ENCODE measurements at regions not wholly inside any gene's neighbourhood (a gene's known extent, or its start where the extent isn't known, plus 50 kb on each side); places are given as distances from the start of the nearest gene placed in this dataset.

- no peak for DNase-seq (ENCODE audit: low read depth in 6 of 9, low spot score in 9 of 9)
- Histone ChIP-seq H3K27ac (ENCODE audit: low read depth in 1 of 2, low read length in 1 of 2) (peak overlapping the region in 1 of 2 donors; percentile 47), H3K27me3 (ENCODE audit: control insufficient read depth in 2 of 2, insufficient read depth in 1 of 2, low read length in 1 of 2) (peaks cover 0 to 3% of the 10 kb centered on the region in 2 donors), H3K4me3 (ENCODE audit: low read length in 2 of 2) (no peak overlapping the region), H3K4me1 (ENCODE audit: control insufficient read depth in 2 of 2, insufficient read depth in 2 of 2, low read length in 2 of 2) (no peaks in the 10 kb centered on the region), H3K9me3 (ENCODE audit: control insufficient read depth in 2 of 2, insufficient read depth in 1 of 2, low read length in 1 of 2) (no peaks in the 10 kb centered on the region), H3K36me3 (ENCODE audit: control insufficient read depth in 2 of 2, insufficient read depth in 2 of 2, low read length in 1 of 2) (peaks cover 0 to 18% of the 10 kb centered on the region in 2 donors)
- 96% methylated on average over 35 of the region's 35 CpGs for WGBS
Measured at GRCh38 chr22:46084943-46085827, 65.1 kb upstream of the PPARA start.

GRCh38 chr22:46085828-46086576 is 64.3 kb upstream of the PPARA start:
- no peak for DNase-seq (ENCODE audit: low read depth in 6 of 9, low spot score in 9 of 9)
- WGBS, result 95% methylated on average over 37 of the region's 37 CpGs

GRCh38 chr22:46086577-46087335 is 63.6 kb upstream of the PPARA start:
- Histone ChIP-seq H3K27ac (ENCODE audit: low read depth in 1 of 2, low read length in 1 of 2) (peak overlapping the region in 1 of 2 donors; percentile 26), H3K36me3 (ENCODE audit: control insufficient read depth in 2 of 2, insufficient read depth in 2 of 2, low read length in 1 of 2) (peaks cover 0 to 26% of the 10 kb centered on the region in 2 donors), H3K27me3 (ENCODE audit: control insufficient read depth in 2 of 2, insufficient read depth in 1 of 2, low read length in 1 of 2) (no peaks in the 10 kb centered on the region), H3K9me3 (ENCODE audit: control insufficient read depth in 2 of 2, insufficient read depth in 1 of 2, low read length in 1 of 2) (no peaks in the 10 kb centered on the region), H3K4me3 (ENCODE audit: low read length in 2 of 2) (no peak overlapping the region), H3K4me1 (ENCODE audit: control insufficient read depth in 2 of 2, insufficient read depth in 2 of 2, low read length in 2 of 2) (no peaks in the 10 kb centered on the region)
- WGBS, result 94% methylated on average over 18 of the region's 18 CpGs
- DNase-seq (ENCODE audit: low read depth in 6 of 9, low spot score in 9 of 9), result no peak

More at GRCh38 chr22:46085828-46086576, 64.3 kb upstream of the PPARA start:
- Histone ChIP-seq H3K27me3 (ENCODE audit: control insufficient read depth in 2 of 2, insufficient read depth in 1 of 2, low read length in 1 of 2) (peaks cover 0 to 3% of the 10 kb centered on the region in 2 donors), H3K4me1 (ENCODE audit: control insufficient read depth in 2 of 2, insufficient read depth in 2 of 2, low read length in 2 of 2) (no peaks in the 10 kb centered on the region), H3K36me3 (ENCODE audit: control insufficient read depth in 2 of 2, insufficient read depth in 2 of 2, low read length in 1 of 2) (peaks cover 0 to 23% of the 10 kb centered on the region in 2 donors), H3K9me3 (ENCODE audit: control insufficient read depth in 2 of 2, insufficient read depth in 1 of 2, low read length in 1 of 2) (no peaks in the 10 kb centered on the region), H3K4me3 (ENCODE audit: low read length in 2 of 2) (no peak overlapping the region), H3K27ac (ENCODE audit: low read depth in 1 of 2, low read length in 1 of 2) (no peak overlapping the region)

GRCh38 chr22:46087336-46087690 is 63.0 kb upstream of the PPARA start:
- 96% methylated on average over 14 of the region's 14 CpGs for WGBS
- no peaks in the 10 kb centered on the region for H3K9me3 ChIP-seq (ENCODE audit: control insufficient read depth in 2 of 2, insufficient read depth in 1 of 2, low read length in 1 of 2)
- H3K4me1 ChIP-seq (ENCODE audit: control insufficient read depth in 2 of 2, insufficient read depth in 2 of 2, low read length in 2 of 2), result no peaks in the 10 kb centered on the region
- H3K27me3 ChIP-seq (ENCODE audit: control insufficient read depth in 2 of 2, insufficient read depth in 1 of 2, low read length in 1 of 2), result no peaks in the 10 kb centered on the region
- no peak for DNase-seq (ENCODE audit: low read depth in 6 of 9, low spot score in 9 of 9)
- no peak overlapping the region for H3K4me3 ChIP-seq (ENCODE audit: low read length in 2 of 2)
- H3K27ac ChIP-seq (ENCODE audit: low read depth in 1 of 2, low read length in 1 of 2), result no peak overlapping the region
- peaks cover 0 to 26% of the 10 kb centered on the region in 2 donors for H3K36me3 ChIP-seq (ENCODE audit: control insufficient read depth in 2 of 2, insufficient read depth in 2 of 2, low read length in 1 of 2)

- H3K27ac ChIP-seq (ENCODE audit: low read depth in 1 of 2, low read length in 1 of 2), result no peak overlapping the region
- DNase-seq (ENCODE audit: low read depth in 6 of 9, low spot score in 9 of 9), result no peak
- H3K36me3 ChIP-seq (ENCODE audit: control insufficient read depth in 2 of 2, insufficient read depth in 2 of 2, low read length in 1 of 2), result peaks cover 0 to 26% of the 10 kb centered on the region in 2 donors
- H3K27me3 ChIP-seq (ENCODE audit: control insufficient read depth in 2 of 2, insufficient read depth in 1 of 2, low read length in 1 of 2), result no peaks in the 10 kb centered on the region
- H3K9me3 ChIP-seq (ENCODE audit: control insufficient read depth in 2 of 2, insufficient read depth in 1 of 2, low read length in 1 of 2), result no peaks in the 10 kb centered on the region
- no peaks in the 10 kb centered on the region for H3K4me1 ChIP-seq (ENCODE audit: control insufficient read depth in 2 of 2, insufficient read depth in 2 of 2, low read length in 2 of 2)
- H3K4me3 ChIP-seq (ENCODE audit: low read length in 2 of 2), result no peak overlapping the region
- 93% methylated on average over 22 of the region's 22 CpGs for WGBS
Measured at GRCh38 chr22:46087816-46088277, 62.5 kb upstream of the PPARA start.

GRCh38 chr22:46088541-46089311 is 61.6 kb upstream of the PPARA start:
- H3K9me3 ChIP-seq (ENCODE audit: control insufficient read depth in 2 of 2, insufficient read depth in 1 of 2, low read length in 1 of 2), result no peaks in the 10 kb centered on the region
- H3K4me1 ChIP-seq (ENCODE audit: control insufficient read depth in 2 of 2, insufficient read depth in 2 of 2, low read length in 2 of 2), result no peaks in the 10 kb centered on the region
- peaks cover 0 to 26% of the 10 kb centered on the region in 2 donors for H3K36me3 ChIP-seq (ENCODE audit: control insufficient read depth in 2 of 2, insufficient read depth in 2 of 2, low read length in 1 of 2)
- no peak for DNase-seq (ENCODE audit: low read depth in 6 of 9, low spot score in 9 of 9)
- peak overlapping the region; percentile 39 to 62 for H3K27ac ChIP-seq (ENCODE audit: low read depth in 1 of 2, low read length in 1 of 2)
- no peaks in the 10 kb centered on the region for H3K27me3 ChIP-seq (ENCODE audit: control insufficient read depth in 2 of 2, insufficient read depth in 1 of 2, low read length in 1 of 2)
- no peak overlapping the region for H3K4me3 ChIP-seq (ENCODE audit: low read length in 2 of 2)
- WGBS, result 97% methylated on average over 25 of the region's 25 CpGs

GRCh38 chr22:46089426-46090035 is 60.8 kb upstream of the PPARA start:
- H3K27ac ChIP-seq (ENCODE audit: low read depth in 1 of 2, low read length in 1 of 2), result no peak overlapping the region
- no peaks in the 10 kb centered on the region for H3K9me3 ChIP-seq (ENCODE audit: control insufficient read depth in 2 of 2, insufficient read depth in 1 of 2, low read length in 1 of 2)
- H3K4me3 ChIP-seq (ENCODE audit: low read length in 2 of 2), result no peak overlapping the region
- no peaks in the 10 kb centered on the region for H3K27me3 ChIP-seq (ENCODE audit: control insufficient read depth in 2 of 2, insufficient read depth in 1 of 2, low read length in 1 of 2)
- WGBS, result 96% methylated on average over 24 of the region's 24 CpGs
- peaks cover 0 to 26% of the 10 kb centered on the region in 2 donors for H3K36me3 ChIP-seq (ENCODE audit: control insufficient read depth in 2 of 2, insufficient read depth in 2 of 2, low read length in 1 of 2)
- DNase-seq (ENCODE audit: low read depth in 6 of 9, low spot score in 9 of 9), result no peak
- H3K4me1 ChIP-seq (ENCODE audit: control insufficient read depth in 2 of 2, insufficient read depth in 2 of 2, low read length in 2 of 2), result no peaks in the 10 kb centered on the region

GRCh38 chr22:46090036-46090591 is 60.2 kb upstream of the PPARA start:
- no peaks in the 10 kb centered on the region for H3K4me1 ChIP-seq (ENCODE audit: control insufficient read depth in 2 of 2, insufficient read depth in 2 of 2, low read length in 2 of 2)
- 96% methylated on average over 22 of the region's 22 CpGs for WGBS
- no peak overlapping the region for H3K4me3 ChIP-seq (ENCODE audit: low read length in 2 of 2)
- H3K36me3 ChIP-seq (ENCODE audit: control insufficient read depth in 2 of 2, insufficient read depth in 2 of 2, low read length in 1 of 2), result peaks cover 0 to 26% of the 10 kb centered on the region in 2 donors
- no peaks in the 10 kb centered on the region for H3K27me3 ChIP-seq (ENCODE audit: control insufficient read depth in 2 of 2, insufficient read depth in 1 of 2, low read length in 1 of 2)
- no peak for DNase-seq (ENCODE audit: low read depth in 6 of 9, low spot score in 9 of 9)
- H3K9me3 ChIP-seq (ENCODE audit: control insufficient read depth in 2 of 2, insufficient read depth in 1 of 2, low read length in 1 of 2), result no peaks in the 10 kb centered on the region
- H3K27ac ChIP-seq (ENCODE audit: low read depth in 1 of 2, low read length in 1 of 2), result no peak overlapping the region

All from thymus (tissue), 11 donors.